Myocyte (in vitro differentiated cells): ENCODE measurements at regions not wholly inside any gene's neighbourhood (a gene's known extent, or its start where the extent isn't known, plus 50 kb on each side); places are given as distances from the start of the nearest gene placed in this dataset.
"Not testable (repeated sequence)": the region's sequence is repeated elsewhere in the genome, so short reads cannot be mapped to it uniquely, and the experiment has no call there.

Experiments used
- DNase-seq: peaks from one replicate; pipeline ENCODE4 v3.0.0-alpha.2; 2012; ENCODE audit warnings: low read depth

- DNase-seq = no peak
These were observed 84.2 kb upstream of the SLC2A1 start for GRCh38 chr1:43042773-43043457.

GRCh38 chr1:43042127-43042526 is 83.5 kb upstream of the SLC2A1 start:
- no peak for DNase-seq

GRCh38 chr1:43041591-43041990 is 82.9 kb upstream of the SLC2A1 start:
- DNase-seq = no peak

- DNase-seq = no peak
These were observed 80.8 kb upstream of the SLC2A1 start for GRCh38 chr1:43039228-43040055.

- no peak for DNase-seq
These were observed 79.7 kb upstream of the SLC2A1 start for GRCh38 chr1:43038232-43038935.

- DNase-seq = no peak
These were observed 78.8 kb upstream of the SLC2A1 start for GRCh38 chr1:43037466-43037865.

- no peak for DNase-seq
These were observed 78.3 kb upstream of the SLC2A1 start for GRCh38 chr1:43036932-43037331.

GRCh38 chr1:43035821-43036741 is 77.4 kb upstream of the SLC2A1 start:
- no peak for DNase-seq

GRCh38 chr1:43034778-43035177 is 76.1 kb upstream of the SLC2A1 start:
- no peak for DNase-seq

- DNase-seq = no peak
These were observed 75.6 kb upstream of the SLC2A1 start for GRCh38 chr1:43034195-43034658.

GRCh38 chr1:43031316-43032203 is 72.9 kb upstream of the SLC2A1 start:
- no peak for DNase-seq

- no peak for DNase-seq
These were observed 66.2 kb upstream of the SLC2A1 start for GRCh38 chr1:43024905-43025304.

GRCh38 chr1:43021547-43022474 is 63.1 kb upstream of the SLC2A1 start:
- DNase-seq = no peak

GRCh38 chr1:43019226-43019625 is 60.6 kb upstream of the SLC2A1 start:
- no peak for DNase-seq

GRCh38 chr1:43018121-43018520 is 59.5 kb upstream of the SLC2A1 start:
- no peak for DNase-seq

- no peak for DNase-seq
These were observed 56.6 kb upstream of the SLC2A1 start for GRCh38 chr1:43015269-43015668.

GRCh38 chr1:43014579-43014978 is 55.9 kb upstream of the SLC2A1 start:
- not testable (repeated sequence) for DNase-seq

- no peak for DNase-seq
These were observed 52.4 kb upstream of the SLC2A1 start for GRCh38 chr1:43011020-43011419.

GRCh38 chr1:43009274-43009673 is 50.6 kb upstream of the SLC2A1 start:
- no peak for DNase-seq
